Right cardiac atrium (tissue), 5 donors: ENCODE measurements at regions not wholly inside any gene's neighbourhood (a gene's known extent, or its start where the extent isn't known, plus 50 kb on each side); places are given as distances from the start of the nearest gene placed in this dataset.

ENCODE experiments used
- ATAC-seq, 2 donors: fragments of 200-7000 bp; cut with Tn5 transposase; one replicate each; pipeline versions ENCODE4 v1.8.0 to v1.9.1; 2020; ENCODE audit warnings: moderate library complexity in 2 of 2, mild to moderate bottlenecking in 1 of 2
- DNase-seq, 3 donors: peaks; one replicate each; pipeline ENCODE4 v3.0.0-alpha.2; 2020
- H3K27ac ChIP-seq: one replicate; pipeline ENCODE4 v1.5.1; 2013; ENCODE audit warnings: mild to moderate bottlenecking, low read length, control low read depth, moderate library complexity
- H3K27me3 ChIP-seq: one replicate; pipeline ENCODE4 v1.6.1; 2013; ENCODE audit not compliant: control insufficient read depth, insufficient read depth
- H3K4me1 ChIP-seq: one replicate; pipeline ENCODE4 v1.6.1; 2013; ENCODE audit warnings: low read length; ENCODE audit not compliant: control insufficient read depth, insufficient read depth
- H3K4me3 ChIP-seq: one replicate; pipeline ENCODE4 v1.5.1; 2013; ENCODE audit warnings: low read length, control low read depth
- H3K9me3 ChIP-seq: one replicate; pipeline ENCODE4 v1.6.1; 2013; ENCODE audit warnings: low read length; ENCODE audit not compliant: control insufficient read depth
- WGBS: extraction: QIAGEN DNeasy Blood & Tissue Kit; methylation state at CpG from one replicate; pipeline ENCODE4 v1.1.7; 2013; 5-methylcytosine and 5-hydroxymethylcytosine counted together
- intact Hi-C, 4 donors: fragments of 100-400 bp; cut with DNase I; formaldehyde crosslinking; loops; one replicate each; pipeline versions ENCODE4 v1.11.0 to v1.14.0; 2022 to 2023
- donor health status: healthy with polysubstance abuse.
- donor health status: DM: no; HTN: yes; CAD: no.
- donor health status: DM: no; HTN: no; CAD: no.
- donor health status: DM: no; HTN: yes; CAD: no; lungs with severe emphysema.
- donor health status: DM: yes; HTN: yes; CAD: no.

DNA sequence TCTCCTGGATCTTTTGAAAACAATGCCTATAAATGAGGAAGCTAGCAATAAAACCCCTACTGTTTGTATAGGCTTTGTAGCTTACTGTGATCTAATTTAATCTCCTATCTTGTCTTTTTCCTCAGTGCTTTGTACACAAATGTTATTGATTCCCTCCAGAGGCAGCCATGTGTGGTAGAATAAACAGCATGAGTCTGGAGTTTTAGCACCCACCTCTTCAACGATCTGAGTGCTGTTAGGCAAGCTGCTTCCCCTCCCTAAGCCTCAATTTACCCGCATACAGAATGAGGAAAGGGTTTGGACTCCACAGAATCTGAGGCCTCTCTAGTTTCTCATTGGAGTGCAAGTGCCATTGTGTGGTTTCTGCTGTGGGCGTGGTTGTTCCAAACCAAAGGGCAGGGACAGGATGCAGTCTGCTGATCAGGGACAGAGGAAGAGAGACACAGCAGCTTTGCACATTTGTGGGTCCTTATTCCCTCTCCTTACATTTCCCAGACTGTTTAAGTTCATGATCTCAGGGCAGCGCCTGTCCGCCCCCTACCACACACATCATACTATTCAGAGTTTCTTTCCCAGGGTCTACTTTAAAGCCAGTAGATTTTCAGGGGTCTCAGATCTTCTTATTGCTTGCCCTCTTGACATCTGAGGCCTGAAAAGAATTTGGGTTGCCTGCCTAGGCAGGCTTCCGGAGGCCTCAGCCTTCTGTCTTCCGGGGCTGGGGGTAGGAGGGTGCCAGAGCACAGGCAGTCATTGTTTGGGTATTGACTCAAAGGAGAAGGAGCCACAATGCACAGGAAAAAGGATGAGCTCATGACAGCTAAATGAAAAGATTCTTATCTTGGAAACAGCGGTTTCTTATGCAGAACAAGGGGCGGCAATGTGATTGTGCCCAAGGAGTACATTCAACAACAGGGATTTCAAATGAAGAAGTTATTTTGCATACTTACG is 114.9 kb upstream of the TEX13D start:
- Histone ChIP-seq H3K4me3 (no peak overlapping the region), H3K4me1 (no peaks in the 10 kb centered on the region), H3K9me3 (no peaks in the 10 kb centered on the region), H3K27ac (peak overlapping the region; percentile 52), H3K27me3 (no peaks in the 10 kb centered on the region)
- ATAC-seq (peak in 1 of 2 donors; percentile 82), DNase-seq (peak in 2 of 3 donors; percentile 21 to 52)
- 60% methylated on average over 10 of the region's 10 CpGs for WGBS
- intact Hi-C loops, result loop anchor here in 1 of 4 donors (10.0 kb wide), 1 partner anchor 167 kb away; no protein-coding TSS in a partner anchor

- no peak for ATAC-seq
- Histone ChIP-seq H3K27ac (no peak overlapping the region), H3K9me3 (no peaks in the 10 kb centered on the region), H3K27me3 (no peaks in the 10 kb centered on the region), H3K4me3 (no peak overlapping the region), H3K4me1 (no peaks in the 10 kb centered on the region)
- no peak for DNase-seq
- intact Hi-C loops, result no loop called here
- 51% methylated on average over 7 of the region's 7 CpGs for WGBS
Measured at GRCh38 chrX:124223524-124223923, 108.9 kb upstream of the TEX13D start.

DNA sequence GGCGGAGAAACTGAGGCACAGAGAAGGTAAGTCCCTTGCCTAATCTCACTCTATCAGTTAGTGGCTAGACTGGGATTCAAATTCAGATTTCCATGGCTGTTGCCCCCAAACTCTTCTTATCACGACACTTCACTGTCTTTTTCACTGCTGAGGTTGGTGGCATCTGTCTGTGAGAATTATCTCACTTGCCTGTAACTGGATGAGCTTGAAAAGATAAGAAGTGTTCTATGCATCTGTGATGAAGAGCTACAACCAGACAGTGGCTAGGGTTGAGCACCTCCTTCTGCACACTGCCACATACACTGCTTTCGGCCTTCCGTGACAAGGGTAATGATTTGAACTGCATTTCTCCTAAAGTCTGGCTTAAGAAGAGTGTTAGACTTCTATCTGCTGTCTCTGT is 107.9 kb upstream of the TEX13D start:
- WGBS, result 83% methylated on average over 4 of the region's 4 CpGs
- ATAC-seq (no peak), DNase-seq (no peak)
- H3K4me1 ChIP-seq, result no peaks in the 10 kb centered on the region
- H3K9me3 ChIP-seq, result no peaks in the 10 kb centered on the region
- H3K27me3 ChIP-seq, result no peaks in the 10 kb centered on the region
- H3K27ac ChIP-seq, result no peak overlapping the region
- H3K4me3 ChIP-seq, result no peak overlapping the region
- intact Hi-C loops, result no loop called here

DNA sequence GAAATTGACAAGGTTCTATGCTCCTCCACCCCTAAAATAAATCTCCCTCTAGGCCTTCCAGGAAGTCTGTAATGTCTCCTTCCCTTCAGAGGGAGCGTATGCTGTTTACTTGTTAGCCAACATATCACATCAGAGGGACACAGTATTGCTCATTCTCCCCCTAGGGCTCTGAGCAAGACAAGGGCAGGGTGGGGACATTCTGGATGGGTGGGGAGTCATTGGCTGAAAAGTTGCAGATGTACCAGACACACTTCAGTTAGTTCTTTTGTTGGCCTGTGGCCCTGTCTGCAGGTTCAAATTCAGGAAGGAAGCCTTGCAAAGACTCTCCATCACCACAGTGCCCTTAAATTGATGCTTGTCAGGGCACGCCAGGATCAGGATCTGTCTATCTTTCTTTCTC is 106.3 kb upstream of the TEX13D start:
- no peak overlapping the region for H3K4me3 ChIP-seq
- 75% methylated on average over 2 of the region's 2 CpGs for WGBS
- intact Hi-C loops, result no loop called here
- H3K9me3 ChIP-seq, result no peaks in the 10 kb centered on the region
- ATAC-seq (peak in 1 of 2 donors; percentile 74), DNase-seq (no peak)
- no peak overlapping the region for H3K27ac ChIP-seq
- no peaks in the 10 kb centered on the region for H3K4me1 ChIP-seq
- no peaks in the 10 kb centered on the region for H3K27me3 ChIP-seq

- no peaks in the 10 kb centered on the region for H3K27me3 ChIP-seq
- ATAC-seq (no peak), DNase-seq (no peak)
- intact Hi-C loops, result no loop called here
- H3K9me3 ChIP-seq, result no peaks in the 10 kb centered on the region
- H3K27ac ChIP-seq, result no peak overlapping the region
- H3K4me3 ChIP-seq, result no peak overlapping the region
- no peaks in the 10 kb centered on the region for H3K4me1 ChIP-seq
- 83% methylated on average over 4 of the region's 4 CpGs for WGBS
Measured at GRCh38 chrX:124228849-124229248, 103.6 kb upstream of the TEX13D start.

GRCh38 chrX:124229374-124229773 is 103.1 kb upstream of the TEX13D start:
- Histone ChIP-seq H3K9me3 (no peaks in the 10 kb centered on the region), H3K4me1 (no peaks in the 10 kb centered on the region), H3K4me3 (no peak overlapping the region), H3K27me3 (no peaks in the 10 kb centered on the region), H3K27ac (no peak overlapping the region)
- no peak for ATAC-seq
- 88% methylated on average over 4 of the region's 4 CpGs for WGBS
- no peak for DNase-seq
- intact Hi-C loops, result no loop called here

DNA sequence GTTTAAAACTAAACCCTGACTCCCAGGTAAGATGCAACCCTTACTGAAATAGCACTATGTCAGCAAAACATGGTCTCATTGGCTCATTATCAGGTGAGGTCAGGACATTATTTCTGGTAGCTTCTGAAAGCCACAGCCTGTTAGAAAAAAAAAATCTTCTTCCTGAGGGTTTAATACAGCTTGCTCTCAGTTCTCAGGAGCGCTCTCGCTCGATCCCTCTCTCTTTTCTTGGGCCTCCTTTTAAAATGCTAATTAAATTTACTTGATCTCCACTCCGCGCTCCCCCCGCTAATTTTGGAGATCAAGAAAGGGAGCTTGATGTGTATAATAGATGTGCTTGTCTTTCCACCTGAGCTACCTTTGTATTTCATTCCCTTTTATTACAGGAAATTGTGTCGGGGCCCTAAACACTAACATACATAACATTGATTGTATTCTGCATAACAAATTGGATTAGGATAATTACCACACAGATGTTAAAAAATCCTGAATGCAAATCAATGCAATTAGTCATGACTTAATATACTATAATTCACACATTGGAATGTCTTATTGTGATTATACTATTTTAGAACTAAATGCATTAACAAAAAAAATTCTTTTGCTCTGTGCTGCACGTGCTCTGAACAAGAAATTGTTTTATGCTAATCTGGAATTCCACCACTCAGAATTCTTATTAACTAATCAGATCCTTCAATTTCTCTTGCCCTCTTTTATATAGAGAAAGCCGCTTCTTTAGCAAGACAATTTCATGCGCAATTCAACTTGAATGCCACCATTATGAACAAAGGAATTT is 101.6 kb upstream of the TEX13D start:
- Histone ChIP-seq H3K27me3 (no peaks in the 10 kb centered on the region), H3K4me3 (no peak overlapping the region), H3K4me1 (no peaks in the 10 kb centered on the region), H3K27ac (no peak overlapping the region), H3K9me3 (no peaks in the 10 kb centered on the region)
- ATAC-seq (no peak), DNase-seq (no peak)
- 83% methylated on average over 10 of the region's 10 CpGs for WGBS
- intact Hi-C loops, result no loop called here

- no peak overlapping the region for H3K27ac ChIP-seq
- intact Hi-C loops, result no loop called here
- ATAC-seq, result no peak
- no peaks in the 10 kb centered on the region for H3K27me3 ChIP-seq
- H3K4me1 ChIP-seq, result no peaks in the 10 kb centered on the region
- DNase-seq, result no peak
- 58% methylated on average over 1 of the region's 1 CpG for WGBS
- no peak overlapping the region for H3K4me3 ChIP-seq
- no peaks in the 10 kb centered on the region for H3K9me3 ChIP-seq
Measured at GRCh38 chrX:124231451-124231759, 101.1 kb upstream of the TEX13D start.

GRCh38 chrX:124232523-124233201 is 99.8 kb upstream of the TEX13D start:
- Histone ChIP-seq H3K27ac (no peak overlapping the region), H3K9me3 (no peaks in the 10 kb centered on the region), H3K4me1 (no peaks in the 10 kb centered on the region), H3K4me3 (no peak overlapping the region), H3K27me3 (no peaks in the 10 kb centered on the region)
- DNase-seq (no peak), ATAC-seq (no peak)
- intact Hi-C loops, result no loop called here
- 69% methylated on average over 3 of the region's 3 CpGs for WGBS

DNA sequence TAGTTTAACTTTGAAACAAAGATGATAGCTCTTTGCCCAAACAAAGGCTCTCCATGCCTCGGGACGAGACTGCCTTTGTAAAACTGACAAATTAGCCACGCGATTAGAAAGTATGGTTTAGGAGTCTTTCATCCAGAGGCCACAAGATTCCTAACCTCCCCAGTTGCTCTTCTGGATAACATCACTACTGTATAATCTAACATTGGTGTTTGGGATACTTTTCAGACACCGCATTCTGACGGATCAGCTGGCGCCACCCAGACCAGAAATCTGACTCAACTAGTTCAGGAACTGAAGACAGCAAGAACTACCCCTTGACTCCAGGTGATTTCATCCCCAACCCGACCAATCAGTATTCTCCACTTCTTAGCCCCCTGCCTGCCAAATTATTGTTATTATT is 98.1 kb upstream of the TEX13D start:
- Histone ChIP-seq H3K27me3 (no peaks in the 10 kb centered on the region), H3K9me3 (no peaks in the 10 kb centered on the region), H3K4me3 (no peak overlapping the region), H3K27ac (no peak overlapping the region), H3K4me1 (no peaks in the 10 kb centered on the region)
- WGBS, result 61% methylated on average over 8 of the region's 8 CpGs
- DNase-seq, result no peak
- no peak for ATAC-seq
- intact Hi-C loops, result no loop called here

DNA sequence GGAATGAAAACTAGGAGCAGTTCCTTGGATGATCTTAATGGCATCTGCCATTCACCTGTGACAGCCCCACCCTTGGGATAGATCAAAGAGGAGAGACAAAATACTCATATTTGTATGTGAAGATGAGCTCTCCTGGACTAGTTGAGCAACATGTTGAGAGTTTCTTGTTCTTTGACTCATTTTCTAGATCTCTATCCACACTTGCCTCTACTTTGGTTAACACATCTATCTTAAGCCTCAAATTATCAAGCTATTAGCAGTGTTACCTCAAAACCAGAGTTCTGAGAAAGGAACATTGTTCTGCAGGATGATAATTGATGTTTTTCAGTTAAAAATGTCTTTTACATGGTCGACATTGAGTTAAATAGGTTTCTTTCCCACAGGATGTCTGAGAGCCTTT is 94.2 kb upstream of the TEX13D start:
- no peak for ATAC-seq
- 88% methylated on average over 1 of the region's 1 CpG for WGBS
- no peak for DNase-seq

More for the DNA sequence above, 94.2 kb upstream of the TEX13D start:
- Histone ChIP-seq H3K27ac (no peak overlapping the region), H3K27me3 (no peaks in the 10 kb centered on the region), H3K9me3 (no peaks in the 10 kb centered on the region), H3K4me1 (no peaks in the 10 kb centered on the region), H3K4me3 (no peak overlapping the region)
- intact Hi-C loops, result no loop called here
